Trophoblast cell (in vitro differentiated cells and primary cell): ENCODE measurements at regions not wholly inside any gene's neighbourhood (a gene's known extent, or its start where the extent isn't known, plus 50 kb on each side); places are given as distances from the start of the nearest gene placed in this dataset.
"Not testable (repeated sequence)": the region's sequence is repeated elsewhere in the genome, so short reads cannot be mapped to it uniquely, and the experiment has no call there.

Source experiments
- DNase-seq, 2 donors: peaks; one replicate each; pipeline ENCODE4 v3.0.0-alpha.2; 2016
- H2AFZ ChIP-seq: 2 replicates; pipeline ENCODE4 v1.6.1; 2013; ENCODE audit warnings: low read length, moderate library complexity, mild to moderate bottlenecking; ENCODE audit not compliant: insufficient read depth, poor library complexity
- H2AK5ac ChIP-seq: 2 replicates; pipeline ENCODE4 v1.6.1; 2013; ENCODE audit warnings: mild to moderate bottlenecking, low read length
- H2BK120ac ChIP-seq: 2 replicates; pipeline ENCODE4 v1.6.1; 2013; ENCODE audit warnings: low read length, mild to moderate bottlenecking, moderate library complexity; ENCODE audit not compliant: insufficient read depth, poor library complexity
- H2BK12ac ChIP-seq: 2 replicates; pipeline ENCODE4 v1.6.1; 2013; ENCODE audit warnings: mild to moderate bottlenecking, low read length, moderate library complexity
- H2BK5ac ChIP-seq: 2 replicates; pipeline ENCODE4 v1.6.1; 2013; ENCODE audit warnings: low read length, low read depth, moderate library complexity, mild to moderate bottlenecking; ENCODE audit not compliant: poor library complexity
- H3K14ac ChIP-seq: 2 replicates; pipeline ENCODE4 v1.6.1; 2013; ENCODE audit warnings: mild to moderate bottlenecking, low read length
- H3K18ac ChIP-seq: 2 replicates; pipeline ENCODE4 v1.6.1; 2013; ENCODE audit warnings: mild to moderate bottlenecking, low read length
- H3K23ac ChIP-seq: 2 replicates; pipeline ENCODE4 v1.6.1; 2013; ENCODE audit warnings: low read length
- H3K27ac ChIP-seq: 2 replicates; pipeline ENCODE4 v1.5.1; 2013; ENCODE audit warnings: low read depth, mild to moderate bottlenecking, inconsistent platforms, low read length, moderate library complexity
- H3K27me3 ChIP-seq: 2 replicates; pipeline ENCODE4 v1.6.1; 2013; ENCODE audit warnings: inconsistent platforms, mild to moderate bottlenecking, low read length, moderate library complexity; ENCODE audit not compliant: insufficient read depth
- H3K36me3 ChIP-seq, 2 experiments: 1 replicate in 1 of 2; 2 replicates in 1 of 2; pipeline ENCODE4 v1.6.1; 2013; ENCODE audit warnings: low read length in 2 of 2, mild to moderate bottlenecking in 2 of 2, moderate library complexity in 1 of 2; ENCODE audit not compliant: insufficient read depth in 2 of 2, control insufficient read depth in 1 of 2
- H3K4ac ChIP-seq: 2 replicates; pipeline ENCODE4 v1.6.1; 2013; ENCODE audit warnings: low read depth, mild to moderate bottlenecking, low read length, moderate library complexity
- H3K4me1 ChIP-seq, 2 experiments: 1 replicate in 1 of 2; 2 replicates in 1 of 2; pipeline ENCODE4 v1.6.1; 2013; ENCODE audit warnings: low read length in 2 of 2, mild to moderate bottlenecking in 2 of 2, moderate library complexity in 1 of 2; ENCODE audit not compliant: insufficient read depth in 2 of 2, control insufficient read depth in 1 of 2
- H3K4me2 ChIP-seq: 2 replicates; pipeline ENCODE4 v1.6.1; 2013; ENCODE audit warnings: inconsistent platforms, mild to moderate bottlenecking, low read length, moderate library complexity
- H3K4me3 ChIP-seq: 2 replicates; pipeline ENCODE4 v1.5.1; 2013; ENCODE audit warnings: mild to moderate bottlenecking, low read depth, low read length, inconsistent platforms
- H3K79me1 ChIP-seq: one replicate; pipeline ENCODE4 v1.6.1; 2013; ENCODE audit warnings: low read length
- H3K79me2 ChIP-seq: 2 replicates; pipeline ENCODE4 v1.6.1; 2013; ENCODE audit warnings: low read length, mild to moderate bottlenecking; ENCODE audit not compliant: control insufficient read depth, insufficient read depth, poor library complexity
- H3K9ac ChIP-seq: 2 replicates; pipeline ENCODE4 v1.6.1; 2013; ENCODE audit warnings: mild to moderate bottlenecking, low read length
- H3K9me3 ChIP-seq: 2 replicates; pipeline ENCODE4 v1.6.1; 2013; ENCODE audit warnings: low read depth, mild to moderate bottlenecking, control low read depth, inconsistent platforms, low read length; ENCODE audit not compliant: insufficient read depth
- H4K12ac ChIP-seq: 2 replicates; pipeline ENCODE4 v1.6.1; 2013; ENCODE audit warnings: low read depth, mild to moderate bottlenecking, low read length, moderate library complexity
- H4K8ac ChIP-seq: 2 replicates; pipeline ENCODE4 v1.6.1; 2013; ENCODE audit warnings: low read depth, mild to moderate bottlenecking, low read length, moderate library complexity
- H4K91ac ChIP-seq: one replicate; pipeline ENCODE4 v1.6.1; 2013; ENCODE audit warnings: low read depth, mild to moderate bottlenecking, low read length, moderate library complexity
- WGBS: extraction: QIAGEN DNeasy Blood & Tissue Kit; methylation state at CpG from one replicate; pipeline ENCODE4 v1.1.7; 2013; ENCODE audit warnings: missing lambda C conversion rate; ENCODE audit not compliant: insufficient read length, insufficient coverage; ENCODE audit errors: extremely low coverage; 5-methylcytosine and 5-hydroxymethylcytosine counted together

DNA sequence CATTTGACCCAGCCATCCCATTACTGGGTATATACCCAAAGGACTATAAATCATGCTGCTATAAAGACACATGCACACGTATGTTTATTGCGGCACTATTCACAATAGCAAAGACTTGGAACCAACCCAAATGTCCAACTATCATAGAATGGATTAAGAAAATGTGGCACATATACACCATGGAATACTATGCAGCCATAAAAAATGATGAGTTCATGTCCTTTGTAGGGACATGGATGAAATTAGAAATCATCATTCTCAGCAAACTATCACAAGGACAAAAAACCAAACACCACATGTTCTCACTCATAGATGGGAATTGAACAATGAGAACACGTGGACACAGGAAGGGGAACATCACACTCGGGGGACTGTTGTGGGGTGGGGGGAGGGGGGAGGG lies 74.8 kb downstream of the RMI2 start:
- H3K9ac ChIP-seq, H3K27me3 ChIP-seq, H4K8ac ChIP-seq, H2BK120ac ChIP-seq, H3K36me3 ChIP-seq, H3K14ac ChIP-seq, H3K79me2 ChIP-seq, H3K4me2 ChIP-seq, H3K79me1 ChIP-seq, H3K4ac ChIP-seq, H3K4me3 ChIP-seq, H2AFZ ChIP-seq, H2BK12ac ChIP-seq, DNase-seq, H4K12ac ChIP-seq, H4K91ac ChIP-seq, H3K18ac ChIP-seq, H2AK5ac ChIP-seq, H2BK5ac ChIP-seq, H3K27ac ChIP-seq, H3K23ac ChIP-seq, H3K4me1 ChIP-seq, H3K9me3 ChIP-seq: not testable (repeated sequence)
- WGBS: no CpG with 5 or more reads among the region's 4 CpGs

DNA sequence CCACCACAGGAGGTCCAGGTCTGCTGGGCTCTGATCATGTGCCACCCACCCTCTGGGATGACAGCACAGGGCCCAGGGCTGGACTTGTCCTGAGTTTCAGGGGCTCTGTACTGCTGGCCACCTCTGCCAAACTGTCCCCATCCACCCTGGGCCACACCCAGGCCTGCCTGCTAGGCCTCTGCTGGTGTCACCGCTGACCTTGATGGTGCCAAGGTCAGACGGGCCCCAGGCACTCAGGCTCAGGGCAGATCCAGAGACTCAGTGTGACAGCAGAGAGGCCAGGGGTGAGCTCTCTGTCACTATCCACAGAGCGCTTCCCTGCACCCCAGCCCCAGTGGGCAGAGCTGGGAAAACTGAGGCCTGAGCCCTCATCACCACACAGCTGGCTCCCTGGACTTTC lies 75.6 kb downstream of the RMI2 start:
- Histone ChIP-seq H4K91ac (no peak overlapping the region), H3K79me1 (no peaks in the 10 kb centered on the region), H3K27ac (no peak overlapping the region), H3K9ac (no peak overlapping the region), H3K18ac (no peak overlapping the region), H2AFZ (no peak overlapping the region), H3K4me2 (no peak overlapping the region), H3K79me2 (no peaks in the 10 kb centered on the region), H3K4me1 (no peaks in the 10 kb centered on the region), H3K9me3 (peaks cover 6% of the 10 kb centered on the region), H2AK5ac (no peak overlapping the region), H3K27me3 (no peaks in the 10 kb centered on the region), H2BK12ac (no peak overlapping the region), H4K8ac (no peak overlapping the region), H3K4ac (no peak overlapping the region), H4K12ac (no peak overlapping the region), H3K4me3 (no peak overlapping the region), H3K23ac (no peak overlapping the region), H2BK120ac (no peak overlapping the region), H3K14ac (no peak overlapping the region), H3K36me3 (no peaks in the 10 kb centered on the region), H2BK5ac (no peak overlapping the region)
- WGBS: no CpG with 5 or more reads among the region's 3 CpGs
- DNase-seq: no peak

DNA sequence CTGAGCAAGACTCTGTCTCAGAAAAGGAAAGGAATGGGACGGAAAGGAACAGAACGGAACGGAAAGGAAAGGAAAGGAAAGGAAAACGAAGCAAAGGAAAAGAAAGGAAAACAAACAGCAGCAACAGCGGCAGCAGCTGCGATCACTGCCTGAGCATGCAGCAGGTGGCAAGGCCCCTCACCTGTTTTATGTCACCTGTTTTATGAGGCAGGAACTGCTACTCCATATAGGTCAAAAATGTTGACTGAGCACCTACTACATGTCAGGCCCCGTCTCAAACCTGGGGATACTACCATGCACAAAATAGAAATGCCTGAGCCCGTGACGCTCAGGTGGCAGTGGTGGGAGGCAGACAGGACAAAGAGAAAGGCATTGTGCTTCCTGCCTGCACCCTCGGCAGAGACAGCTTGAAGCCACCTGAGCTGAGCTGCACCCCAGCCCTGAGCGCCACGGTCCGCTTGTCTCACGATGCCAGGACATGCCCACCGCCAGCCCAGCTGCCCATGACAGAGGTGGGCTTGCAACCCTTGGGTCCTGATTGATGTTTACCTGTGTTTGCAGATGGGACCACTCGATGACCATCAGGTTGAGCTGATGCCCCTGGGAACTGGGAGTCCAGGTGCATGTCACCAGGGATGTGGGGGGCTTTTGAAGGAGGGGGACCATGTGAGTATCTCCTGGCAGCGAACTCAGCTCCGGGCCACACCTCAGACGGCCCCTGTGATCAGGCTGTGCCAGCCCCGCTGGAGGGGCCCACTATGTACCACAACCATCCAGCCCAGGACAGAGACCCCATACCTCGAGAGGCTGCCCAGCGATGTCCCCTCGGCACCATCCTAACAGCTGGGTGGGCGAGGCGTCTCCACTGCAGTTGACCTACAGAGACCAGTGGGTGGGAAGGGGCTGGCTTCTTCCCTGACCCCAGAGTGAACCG lies 77.4 kb downstream of the RMI2 start:
- no peak overlapping the region for H2BK5ac ChIP-seq
- no peak overlapping the region for H4K12ac ChIP-seq
- H3K4me1 ChIP-seq: no peaks in the 10 kb centered on the region
- no peaks in the 10 kb centered on the region for H3K36me3 ChIP-seq
- no peak overlapping the region for H3K23ac ChIP-seq
- no peak overlapping the region for H2BK12ac ChIP-seq
- no peak overlapping the region for H3K4me3 ChIP-seq
- no peak overlapping the region for H3K18ac ChIP-seq
- no peaks in the 10 kb centered on the region for H3K79me2 ChIP-seq
- no peak overlapping the region for H2BK120ac ChIP-seq
- H3K14ac ChIP-seq: no peak overlapping the region
- no peaks in the 10 kb centered on the region for H3K27me3 ChIP-seq
- no peak overlapping the region for H3K4ac ChIP-seq
- no peak overlapping the region for H3K4me2 ChIP-seq
- no peak overlapping the region for H2AFZ ChIP-seq
- H4K91ac ChIP-seq: no peak overlapping the region
- no CpG with 5 or more reads among the region's 26 CpGs for WGBS
- H2AK5ac ChIP-seq: no peak overlapping the region
- H4K8ac ChIP-seq: no peak overlapping the region
- no peaks in the 10 kb centered on the region for H3K79me1 ChIP-seq
- H3K27ac ChIP-seq: no peak overlapping the region
- no peak for DNase-seq
- H3K9ac ChIP-seq: no peak overlapping the region
- H3K9me3 ChIP-seq: peaks cover 2% of the 10 kb centered on the region

DNA sequence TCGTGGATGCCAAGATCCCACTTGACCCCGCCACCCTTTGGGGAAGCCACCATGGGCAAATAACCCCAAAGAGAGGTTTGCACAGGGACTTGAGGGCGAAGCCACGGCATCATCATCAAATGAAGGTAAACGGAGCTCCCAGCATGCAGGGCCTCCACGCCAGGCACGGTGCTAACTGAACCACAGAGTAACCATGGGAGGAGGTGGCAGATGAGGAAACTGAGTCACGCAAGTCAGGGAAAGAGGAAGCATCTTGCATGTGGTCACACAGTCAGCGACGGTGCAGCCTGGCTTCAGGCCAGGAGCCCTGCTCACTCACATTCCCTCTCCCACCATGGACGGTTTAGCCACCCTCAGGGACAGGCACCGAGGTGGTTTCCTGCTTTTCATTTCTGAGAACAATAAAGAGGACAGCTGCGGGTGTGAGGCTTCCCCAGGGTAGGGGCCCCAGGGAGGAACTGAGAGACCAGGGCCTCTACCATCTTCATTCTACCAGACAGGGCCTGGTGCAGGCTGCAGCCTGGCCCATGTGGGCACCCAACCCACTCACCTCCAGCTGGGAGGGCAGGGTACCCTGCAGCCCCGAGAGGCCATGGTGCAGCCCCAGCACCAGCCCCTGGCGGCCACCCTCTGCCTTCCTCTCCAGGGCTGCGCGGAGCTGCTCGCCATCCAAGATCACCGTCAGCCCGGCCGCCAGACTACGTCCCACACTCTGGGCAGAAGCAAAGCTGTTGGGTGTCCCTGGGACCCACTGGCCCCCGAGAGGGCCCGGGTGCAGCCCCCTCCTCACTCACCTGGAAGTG lies 78.3 kb downstream of the RMI2 start:
- H3K9me3 ChIP-seq: peaks cover 2% of the 10 kb centered on the region
- no peak overlapping the region for H3K4ac ChIP-seq
- H4K91ac ChIP-seq: no peak overlapping the region
- WGBS: no CpG with 5 or more reads among the region's 24 CpGs
- no peak overlapping the region for H4K8ac ChIP-seq
- H2BK120ac ChIP-seq: no peak overlapping the region
- no peak overlapping the region for H4K12ac ChIP-seq
- no peaks in the 10 kb centered on the region for H3K79me2 ChIP-seq
- no peak overlapping the region for H2AK5ac ChIP-seq
- no peak overlapping the region for H3K27ac ChIP-seq
- H3K18ac ChIP-seq: no peak overlapping the region
- H3K4me3 ChIP-seq: no peak overlapping the region
- H3K36me3 ChIP-seq: no peaks in the 10 kb centered on the region
- no peaks in the 10 kb centered on the region for H3K4me1 ChIP-seq
- no peak for DNase-seq
- H3K14ac ChIP-seq: no peak overlapping the region
- H2AFZ ChIP-seq: no peak overlapping the region
- H3K4me2 ChIP-seq: no peak overlapping the region
- H2BK5ac ChIP-seq: no peak overlapping the region
- H3K79me1 ChIP-seq: no peaks in the 10 kb centered on the region
- no peak overlapping the region for H3K9ac ChIP-seq
- no peak overlapping the region for H3K23ac ChIP-seq
- H2BK12ac ChIP-seq: no peak overlapping the region
- H3K27me3 ChIP-seq: no peaks in the 10 kb centered on the region
